ENCODE measurements at regions not wholly inside any gene's neighbourhood (a gene's known extent, or its start where the extent isn't known, plus 50 kb on each side); places are given as distances from the start of the nearest gene placed in this dataset.

DNA sequence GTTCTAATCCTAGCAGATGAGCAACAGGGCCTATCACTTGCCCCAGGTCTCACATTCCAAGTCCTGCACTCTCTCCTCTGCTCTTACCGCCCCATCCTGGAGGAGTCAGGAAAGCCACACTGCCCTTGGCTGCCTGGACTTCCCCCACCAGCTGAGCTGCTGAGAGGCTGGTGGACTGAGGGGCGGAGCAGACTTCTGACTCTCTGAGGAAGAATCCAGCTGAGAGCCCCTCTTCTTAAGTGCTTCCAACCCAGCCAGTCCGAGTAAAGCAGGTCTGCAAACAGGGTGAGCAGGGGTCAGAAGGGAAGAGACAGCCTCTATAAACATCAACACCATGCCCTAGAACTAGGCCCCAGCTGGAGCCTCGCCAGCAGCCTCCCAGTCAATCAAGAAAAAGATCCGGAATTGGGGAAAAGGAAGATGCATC is 92.4 kb upstream of the TMEM72 start:
- TF ChIP-seq CTCF (IDR thresholded peaks at IDR 0.05) = no peak
- TF ChIP-seq EZH2phosphoT487 (IDR thresholded peaks at IDR 0.05) = no peak
